WTC11 (cell line): ENCODE measurements at regions not wholly inside any gene's neighbourhood (a gene's known extent, or its start where the extent isn't known, plus 50 kb on each side); places are given as distances from the start of the nearest gene placed in this dataset.

Source experiments
- ATAC-seq: fragments of 200-7000 bp; cut with Tn5 transposase; 2 replicates; pipeline ENCODE4 v1.10.0; 2021; ENCODE audit warnings: mild to moderate bottlenecking, moderate library complexity
- CTCF ChIA-PET: fragments of 300-600 bp; sonication (Branson Sonifier 250); formaldehyde crosslinking; loops from one replicate; lab custom pipeline; 2021; ENCODE audit warnings: antibody characterized with exemption; lab: Charles Lee
- POLR2A ChIA-PET: fragments of 350-600 bp; sonication (Branson Sonifier 250); formaldehyde crosslinking; loops from one replicate; lab custom pipeline; 2021; ENCODE audit warnings: antibody characterized with exemption; lab: Charles Lee
- DNase-seq: peaks from one replicate; pipeline ENCODE4 v3.0.0; 2021; ENCODE audit warnings: low spot score
- H3K27ac Mint-ChIP-seq: 2 replicates; pipeline ENCODE4 v1.8.0; 2021; ENCODE audit warnings: mixed read lengths
- H3K27me3 Mint-ChIP-seq: 2 replicates; pipeline ENCODE4 v1.8.0; 2021; ENCODE audit warnings: low read depth, mild to moderate bottlenecking, moderate library complexity, mixed read lengths
- H3K36me3 Mint-ChIP-seq: 2 replicates; pipeline ENCODE4 v1.8.0; 2021; ENCODE audit warnings: mixed read lengths
- H3K4me1 Mint-ChIP-seq: 2 replicates; pipeline ENCODE4 v1.8.0; 2022; ENCODE audit warnings: mixed read lengths
- H3K4me3 Mint-ChIP-seq: 2 replicates; pipeline ENCODE4 v1.8.0; 2021; ENCODE audit warnings: mild to moderate bottlenecking, moderate library complexity, mixed read lengths
- H3K9me3 Mint-ChIP-seq: 2 replicates; pipeline ENCODE4 v1.8.0; 2021; ENCODE audit warnings: mixed read lengths
- AFF4 ChIP-seq: sonication (generic); formaldehyde crosslinking; IDR thresholded peaks from 2 replicates; pipeline ENCODE4 v1.8.1; 2023; ENCODE audit warnings: mild to moderate bottlenecking, missing genetic modification reagents, borderline replicate concordance
- CREB1 ChIP-seq: sonication (generic); formaldehyde crosslinking; IDR thresholded peaks from 2 replicates; pipeline ENCODE4 v1.8.0; 2023; ENCODE audit warnings: mild to moderate bottlenecking, missing genetic modification reagents
- GABPB1 ChIP-seq: sonication (generic); formaldehyde crosslinking; IDR thresholded peaks from 2 replicates; pipeline ENCODE4 v1.8.1; 2023; ENCODE audit warnings: mild to moderate bottlenecking, missing genetic modification reagents
- GTF2I ChIP-seq: fragments of 250-450 bp; sonication (Bioruptor Pico); conservative IDR thresholded peaks from 2 replicates; pipeline ENCODE4 v1.4.0; 2021; ENCODE audit warnings: mild to moderate bottlenecking
- MYBL2 ChIP-seq: sonication (generic); formaldehyde crosslinking; IDR thresholded peaks from 2 replicates; pipeline ENCODE4 v1.8.1; 2023; ENCODE audit warnings: mild to moderate bottlenecking, moderate library complexity, missing genetic modification reagents
- NR1H2 ChIP-seq: sonication (generic); formaldehyde crosslinking; IDR thresholded peaks from 2 replicates; pipeline ENCODE4 v1.9.0; 2021; ENCODE audit warnings: mild to moderate bottlenecking, moderate library complexity, missing genetic modification reagents
- PRDM15 ChIP-seq: sonication (generic); formaldehyde crosslinking; IDR thresholded peaks from 2 replicates; pipeline ENCODE4 v1.8.0; 2022; ENCODE audit warnings: missing genetic modification reagents
- SP1 ChIP-seq: sonication (generic); formaldehyde crosslinking; conservative IDR thresholded peaks from 2 replicates; pipeline ENCODE4 v1.8.1; 2022; ENCODE audit warnings: missing genetic modification reagents
- STAT6 ChIP-seq: sonication (generic); formaldehyde crosslinking; conservative IDR thresholded peaks from 2 replicates; pipeline ENCODE4 v1.8.1; 2023; ENCODE audit warnings: mild to moderate bottlenecking, low read depth, missing genetic modification reagents, moderate library complexity
- TEAD4 ChIP-seq: sonication (generic); formaldehyde crosslinking; IDR thresholded peaks from 2 replicates; pipeline ENCODE4 v1.8.0; 2022; ENCODE audit warnings: mild to moderate bottlenecking, missing genetic modification reagents
- TP53 ChIP-seq: sonication (generic); formaldehyde crosslinking; IDR thresholded peaks from 2 replicates; pipeline ENCODE4 v1.8.1; 2023; ENCODE audit warnings: mild to moderate bottlenecking, missing genetic modification reagents
- USF1 ChIP-seq: sonication (generic); formaldehyde crosslinking; IDR thresholded peaks from 2 replicates; pipeline ENCODE4 v1.8.0; 2022; ENCODE audit warnings: mild to moderate bottlenecking, missing genetic modification reagents
- USF2 ChIP-seq: sonication (generic); formaldehyde crosslinking; IDR thresholded peaks from 2 replicates; pipeline ENCODE4 v1.8.1; 2023; ENCODE audit warnings: mild to moderate bottlenecking, missing genetic modification reagents, moderate library complexity
- ZNF219 ChIP-seq: sonication (generic); formaldehyde crosslinking; IDR thresholded peaks from 2 replicates; pipeline ENCODE4 v1.8.0; 2023; ENCODE audit warnings: missing genetic modification reagents, mild to moderate bottlenecking, borderline replicate concordance
- ZNF232 ChIP-seq: sonication (generic); formaldehyde crosslinking; IDR thresholded peaks from 2 replicates; pipeline ENCODE4 v1.8.0; 2022; ENCODE audit warnings: mild to moderate bottlenecking, missing genetic modification reagents
- ZNF317 ChIP-seq: sonication (generic); formaldehyde crosslinking; IDR thresholded peaks from 2 replicates; pipeline ENCODE4 v1.8.1; 2023; ENCODE audit warnings: low read depth, mild to moderate bottlenecking, moderate library complexity, missing genetic modification reagents, borderline replicate concordance
- ZNF416 ChIP-seq: fragments of 250-450 bp; sonication (Bioruptor Pico); IDR thresholded peaks from 2 replicates; pipeline ENCODE4 v1.9.0; 2021; ENCODE audit warnings: mild to moderate bottlenecking, inconsistent platforms
- ZNF425 ChIP-seq: fragments of 250-450 bp; sonication (Bioruptor Pico); conservative IDR thresholded peaks from 2 replicates; pipeline ENCODE4 v1.9.0; 2021; ENCODE audit warnings: mild to moderate bottlenecking
- ZNF512 ChIP-seq: sonication (generic); formaldehyde crosslinking; IDR thresholded peaks from 2 replicates; pipeline ENCODE4 v1.8.1; 2022; ENCODE audit warnings: missing genetic modification reagents, borderline replicate concordance
- ZSCAN18 ChIP-seq: fragments of 250-450 bp; sonication (Bioruptor Pico); IDR thresholded peaks from 2 replicates; pipeline ENCODE4 v2.1.2; 2022; ENCODE audit warnings: mild to moderate bottlenecking, moderate library complexity

GRCh38 chr10:28410420-28411135, 107.7 kb upstream of the MPP7 start:
- Mint-ChIP-seq H3K4me3 (no peak overlapping the region), H3K27ac (no peak overlapping the region), H3K36me3 (peaks cover 7% of the 10 kb centered on the region), H3K27me3 (peaks cover 4% of the 10 kb centered on the region), H3K9me3 (peaks cover 41% of the 10 kb centered on the region), H3K4me1 (no peaks in the 10 kb centered on the region)
- ChIA-PET POLR2A (no interaction called here), CTCF (interaction anchor here (0.6 to 1.5 kb wide), 2 partner anchors 8 to 17 kb away, joined by 3 to 9 read pairs; no protein-coding TSS in a partner anchor)
- ATAC-seq (peak; percentile 75), DNase-seq (no peak)
- TF ChIP-seq CREB1 (CRISPR knock-in tag) (no peak), GABPB1 (CRISPR knock-in tag) (no peak), ZNF219 (no peak), PRDM15 (CRISPR knock-in tag) (no peak), USF1 (CRISPR knock-in tag) (no peak), ZNF425 (CRISPR knock-in tag) (no peak), STAT6 (no peak), GTF2I (CRISPR knock-in tag) (no peak), USF2 (CRISPR knock-in tag) (no peak), MYBL2 (no peak), SP1 (CRISPR knock-in tag) (no peak), ZNF416 (CRISPR knock-in tag) (no peak), ZNF232 (CRISPR knock-in tag) (no peak), ZNF512 (CRISPR knock-in tag) (no peak), AFF4 (CRISPR knock-in tag) (no peak), TP53 (CRISPR knock-in tag) (no peak), TEAD4 (CRISPR knock-in tag) (no peak), ZNF317 (CRISPR knock-in tag) (no peak), ZSCAN18 (CRISPR knock-in tag) (no peak), NR1H2 (CRISPR knock-in tag) (no peak)
